ENCODE measurements at regions not wholly inside any gene's neighbourhood (a gene's known extent, or its start where the extent isn't known, plus 50 kb on each side); places are given as distances from the start of the nearest gene placed in this dataset.

DNA sequence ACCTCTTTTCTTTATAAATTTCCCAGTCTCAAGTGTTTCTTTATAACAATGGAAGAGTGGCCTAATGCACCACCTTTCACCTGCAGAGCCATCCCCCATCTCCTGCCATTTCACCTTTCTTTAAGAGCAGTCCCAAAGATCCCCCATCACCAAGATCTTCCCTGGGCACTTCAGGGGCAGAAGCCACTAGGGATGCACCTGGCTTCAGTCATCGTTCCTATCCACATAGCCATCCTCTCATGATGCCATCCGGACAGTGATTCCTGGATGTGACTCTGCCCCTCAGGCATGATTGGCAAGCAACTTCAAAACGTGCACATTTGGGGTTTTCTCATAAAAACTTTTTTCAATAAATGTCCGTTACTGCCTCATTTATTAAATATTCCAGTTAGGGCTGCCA is 225.9 kb downstream of the TBXT start:
- BruUV-seq (replicated peaks): no TSS peak
- no peaks in the 10 kb centered on the region for H3K36me3 ChIP-seq (ENCODE audit: insufficient read depth, low read length, poor library complexity, severe bottlenecking)
- peaks cover 4% of the 10 kb centered on the region for H3K27me3 ChIP-seq (replicated peaks; ENCODE audit: insufficient read depth, low read depth, low read length, poor library complexity)
- CTCF ChIA-PET: no interaction called here
- H3K27ac ChIP-seq (ENCODE audit: low read depth, low read length, poor library complexity, severe bottlenecking): no peak overlapping the region
- POLR2A ChIA-PET (ENCODE audit: low non-redundant PET): no interaction called here
- no peaks in the 10 kb centered on the region for H3K4me1 ChIP-seq (ENCODE audit: insufficient read depth, low read length, poor library complexity, severe bottlenecking)
- no peaks in the 10 kb centered on the region for H3K9me3 ChIP-seq (ENCODE audit: low read depth, low read length, poor library complexity, severe bottlenecking)
- H3K4me3 ChIP-seq (ENCODE audit: low read depth, low read length, poor library complexity, severe bottlenecking): no peak overlapping the region
- DNase-seq (ENCODE audit: low spot score): no peak
- intact Hi-C loops (cut with micrococcal nuclease; ENCODE audit: unreplicated experiment): no loop called here
- no peak for TF ChIP-seq EZH2 (IDR thresholded peaks at IDR 0.05; ENCODE audit: borderline replicate concordance, low read depth, low read length, poor library complexity, severe bottlenecking)
- TF ChIP-seq, protein P1, sequence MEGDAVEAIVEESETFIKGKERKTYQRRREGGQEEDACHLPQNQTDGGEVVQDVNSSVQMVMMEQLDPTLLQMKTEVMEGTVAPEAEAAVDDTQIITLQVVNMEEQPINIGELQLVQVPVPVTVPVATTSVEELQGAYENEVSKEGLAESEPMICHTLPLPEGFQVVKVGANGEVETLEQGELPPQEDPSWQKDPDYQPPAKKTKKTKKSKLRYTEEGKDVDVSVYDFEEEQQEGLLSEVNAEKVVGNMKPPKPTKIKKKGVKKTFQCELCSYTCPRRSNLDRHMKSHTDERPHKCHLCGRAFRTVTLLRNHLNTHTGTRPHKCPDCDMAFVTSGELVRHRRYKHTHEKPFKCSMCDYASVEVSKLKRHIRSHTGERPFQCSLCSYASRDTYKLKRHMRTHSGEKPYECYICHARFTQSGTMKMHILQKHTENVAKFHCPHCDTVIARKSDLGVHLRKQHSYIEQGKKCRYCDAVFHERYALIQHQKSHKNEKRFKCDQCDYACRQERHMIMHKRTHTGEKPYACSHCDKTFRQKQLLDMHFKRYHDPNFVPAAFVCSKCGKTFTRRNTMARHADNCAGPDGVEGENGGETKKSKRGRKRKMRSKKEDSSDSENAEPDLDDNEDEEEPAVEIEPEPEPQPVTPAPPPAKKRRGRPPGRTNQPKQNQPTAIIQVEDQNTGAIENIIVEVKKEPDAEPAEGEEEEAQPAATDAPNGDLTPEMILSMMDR (conservative IDR thresholded peaks at IDR 0.05; ENCODE audit: low read depth, low read length): no peak

DNA sequence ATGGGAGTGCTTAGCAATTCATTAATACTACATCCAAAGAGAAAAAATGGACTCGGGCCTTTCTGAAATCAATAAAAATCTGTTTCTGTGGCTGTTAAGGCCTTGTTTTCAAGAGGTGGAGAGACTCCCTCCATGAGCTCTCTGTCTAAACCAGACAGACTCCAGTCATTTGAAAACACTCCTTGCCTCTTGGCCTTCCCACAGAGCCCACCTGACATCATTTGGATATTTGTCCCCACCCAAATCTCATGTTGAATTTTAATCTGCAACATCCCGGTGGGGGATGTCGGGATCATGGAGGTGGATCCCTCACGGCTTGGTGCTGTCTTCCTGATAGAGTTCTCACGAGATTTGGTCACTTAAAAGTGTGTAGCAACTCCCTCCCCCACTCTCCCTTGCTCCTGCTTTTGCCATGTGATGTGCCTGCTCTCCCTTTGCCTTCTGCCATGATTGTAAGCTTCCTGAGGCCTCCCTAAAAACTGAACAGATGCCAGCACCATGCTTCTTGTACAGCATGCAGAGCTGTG is 226.3 kb downstream of the TBXT start:
- no peak overlapping the region for H3K4me3 ChIP-seq (ENCODE audit: low read depth, low read length, poor library complexity, severe bottlenecking)
- H3K27ac ChIP-seq (ENCODE audit: low read depth, low read length, poor library complexity, severe bottlenecking): no peak overlapping the region
- BruUV-seq (replicated peaks): no TSS peak
- peaks cover 4% of the 10 kb centered on the region for H3K27me3 ChIP-seq (replicated peaks; ENCODE audit: insufficient read depth, low read depth, low read length, poor library complexity)
- ChIA-PET CTCF (no interaction called here), POLR2A (ENCODE audit: low non-redundant PET) (no interaction called here)
- H3K36me3 ChIP-seq (ENCODE audit: insufficient read depth, low read length, poor library complexity, severe bottlenecking): no peaks in the 10 kb centered on the region
- no peaks in the 10 kb centered on the region for H3K4me1 ChIP-seq (ENCODE audit: insufficient read depth, low read length, poor library complexity, severe bottlenecking)
- intact Hi-C loops (cut with micrococcal nuclease; ENCODE audit: unreplicated experiment): no loop called here
- H3K9me3 ChIP-seq (ENCODE audit: low read depth, low read length, poor library complexity, severe bottlenecking): no peaks in the 10 kb centered on the region
- no peak for TF ChIP-seq EZH2 (IDR thresholded peaks at IDR 0.05; ENCODE audit: borderline replicate concordance, low read depth, low read length, poor library complexity, severe bottlenecking)
- TF ChIP-seq, protein P1 (conservative IDR thresholded peaks at IDR 0.05; ENCODE audit: low read depth, low read length): no peak
- no peak for DNase-seq (ENCODE audit: low spot score)

DNA sequence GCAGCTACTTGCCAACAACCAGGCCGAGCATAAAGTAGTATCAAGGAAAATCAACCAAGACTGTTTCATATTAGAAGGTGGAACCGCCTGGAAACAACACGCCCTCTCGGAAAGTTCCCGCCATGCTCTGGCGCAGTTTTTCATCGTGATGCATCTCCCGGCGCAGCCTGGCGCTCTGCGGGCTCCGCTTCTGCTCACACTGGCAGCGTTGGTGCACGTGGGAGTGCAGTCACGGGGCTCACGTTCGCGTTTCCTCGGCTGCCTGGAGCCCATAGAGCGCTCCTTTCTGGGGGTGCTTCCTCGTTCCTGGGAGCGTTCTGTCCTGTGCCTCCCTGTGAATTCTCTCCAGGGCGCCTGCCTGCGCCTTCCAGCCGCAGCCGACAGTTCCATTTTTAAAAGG is 227.3 kb downstream of the TBXT start:
- intact Hi-C loops (cut with micrococcal nuclease; ENCODE audit: unreplicated experiment): no loop called here
- H3K36me3 ChIP-seq (ENCODE audit: insufficient read depth, low read length, poor library complexity, severe bottlenecking): no peaks in the 10 kb centered on the region
- DNase-seq (ENCODE audit: low spot score): no peak
- no peaks in the 10 kb centered on the region for H3K9me3 ChIP-seq (ENCODE audit: low read depth, low read length, poor library complexity, severe bottlenecking)
- peaks cover 4% of the 10 kb centered on the region for H3K27me3 ChIP-seq (replicated peaks; ENCODE audit: insufficient read depth, low read depth, low read length, poor library complexity)
- CTCF ChIA-PET: no interaction called here
- H3K4me1 ChIP-seq (ENCODE audit: insufficient read depth, low read length, poor library complexity, severe bottlenecking): no peaks in the 10 kb centered on the region
- H3K27ac ChIP-seq (ENCODE audit: low read depth, low read length, poor library complexity, severe bottlenecking): no peak overlapping the region
- no peak overlapping the region for H3K4me3 ChIP-seq (ENCODE audit: low read depth, low read length, poor library complexity, severe bottlenecking)
- POLR2A ChIA-PET (ENCODE audit: low non-redundant PET): no interaction called here
- BruUV-seq (replicated peaks): no TSS peak
- TF ChIP-seq, protein P1 (conservative IDR thresholded peaks at IDR 0.05; ENCODE audit: low read depth, low read length): no peak
- no peak for TF ChIP-seq EZH2 (IDR thresholded peaks at IDR 0.05; ENCODE audit: borderline replicate concordance, low read depth, low read length, poor library complexity, severe bottlenecking)

Data from A673 (cell line).